Natural killer cell treated with Interleukin-12 subunit alpha and Interleukin-12 subunit beta and Interleukin-15 and Interleukin-18, amount 100 ng/mL, for 72 hours (primary cell): ENCODE measurements at regions not wholly inside any gene's neighbourhood (a gene's known extent, or its start where the extent isn't known, plus 50 kb on each side); places are given as distances from the start of the nearest gene placed in this dataset.

ENCODE experiments used
- ATAC-seq, 2 donors: fragments of 150-1000 bp; cut with Tn5 transposase in 1 of 2; sonication (Bioruptor Pico), chemical (Tn5 transposase) in 1 of 2; 2 replicates each; pipeline ENCODE4 v1.10.0; 2021
- DNase-seq: peaks from one replicate; pipeline ENCODE4 v3.0.0; 2022; ENCODE audit warnings: low spot score
- H3K27ac Mint-ChIP-seq, 2 donors: 1 replicate in 1 of 2; 2 replicates in 1 of 2; pipeline ENCODE4 v1.8.0; 2022; ENCODE audit warnings: mixed read lengths in 2 of 2, mild to moderate bottlenecking in 1 of 2, moderate library complexity in 1 of 2
- H3K27me3 Mint-ChIP-seq, 2 donors: 1 replicate in 1 of 2; 2 replicates in 1 of 2; pipeline ENCODE4 v1.8.0; 2022; ENCODE audit warnings: mixed read lengths in 2 of 2
- H3K36me3 Mint-ChIP-seq: one replicate; pipeline ENCODE4 v1.8.0; 2022; ENCODE audit warnings: mixed read lengths
- H3K4me1 Mint-ChIP-seq, 2 donors: 1 replicate in 1 of 2; 2 replicates in 1 of 2; pipeline ENCODE4 v1.8.0; 2022; ENCODE audit warnings: low read depth in 2 of 2, mixed read lengths in 2 of 2, mild to moderate bottlenecking in 1 of 2
- H3K4me3 Mint-ChIP-seq: one replicate; pipeline ENCODE4 v1.8.0; 2022; ENCODE audit warnings: mixed read lengths
- H3K9me3 Mint-ChIP-seq: 2 replicates; pipeline ENCODE4 v1.8.0; 2022; ENCODE audit warnings: mixed read lengths

DNA sequence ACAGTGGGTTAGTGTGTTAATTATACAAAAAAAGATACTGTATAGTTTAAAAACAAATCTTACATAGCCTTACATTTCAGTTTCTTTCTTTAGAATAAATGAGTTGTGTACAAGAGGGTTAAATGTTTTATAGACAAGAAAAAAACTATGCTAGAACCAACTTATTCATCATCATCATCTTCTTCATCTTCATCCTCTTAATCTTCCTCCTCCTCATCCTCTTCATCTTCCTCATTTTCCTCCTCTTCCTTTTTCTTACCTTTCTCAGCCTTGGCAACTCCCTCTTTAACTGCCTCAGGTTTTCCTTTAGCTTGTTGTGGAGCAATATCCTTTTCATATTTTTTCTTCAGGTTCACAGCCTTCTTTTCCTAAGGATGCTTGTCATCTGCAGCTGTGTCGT is 53.7 kb downstream of the RPS12 start:
- Mint-ChIP-seq H3K4me3 (no peak overlapping the region), H3K9me3 (no peaks in the 10 kb centered on the region), H3K27me3 (peaks cover 15 to 21% of the 10 kb centered on the region in 2 donors), H3K4me1 (no peaks in the 10 kb centered on the region), H3K27ac (no peak overlapping the region), H3K36me3 (no peaks in the 10 kb centered on the region)
- DNase-seq (no peak), ATAC-seq (no peak)

DNA sequence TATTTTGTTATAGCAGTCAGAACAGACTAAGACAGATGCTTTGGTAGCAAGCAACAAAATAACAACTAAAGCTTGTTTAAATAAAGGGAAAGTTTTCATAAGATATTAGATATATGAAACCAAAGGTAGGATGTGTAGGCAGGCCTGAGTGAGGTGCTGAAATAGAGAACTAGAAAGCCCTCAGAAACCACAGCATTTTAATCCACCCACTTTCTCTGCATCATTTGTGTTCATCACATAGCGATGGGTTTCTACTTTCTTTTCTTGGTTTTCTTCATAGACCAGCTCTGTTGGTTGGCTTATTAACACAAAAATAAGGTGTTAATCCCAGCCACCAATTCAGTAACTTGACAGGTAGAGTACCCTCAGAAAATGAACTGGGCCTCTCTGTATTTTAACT is 58.6 kb downstream of the RPS12 start:
- Mint-ChIP-seq H3K36me3 (peaks cover 5% of the 10 kb centered on the region), H3K9me3 (no peaks in the 10 kb centered on the region), H3K27me3 (peaks cover 14 to 27% of the 10 kb centered on the region in 2 donors), H3K27ac (no peak overlapping the region), H3K4me3 (no peak overlapping the region), H3K4me1 (no peaks in the 10 kb centered on the region)
- no peak for ATAC-seq
- DNase-seq: no peak

DNA sequence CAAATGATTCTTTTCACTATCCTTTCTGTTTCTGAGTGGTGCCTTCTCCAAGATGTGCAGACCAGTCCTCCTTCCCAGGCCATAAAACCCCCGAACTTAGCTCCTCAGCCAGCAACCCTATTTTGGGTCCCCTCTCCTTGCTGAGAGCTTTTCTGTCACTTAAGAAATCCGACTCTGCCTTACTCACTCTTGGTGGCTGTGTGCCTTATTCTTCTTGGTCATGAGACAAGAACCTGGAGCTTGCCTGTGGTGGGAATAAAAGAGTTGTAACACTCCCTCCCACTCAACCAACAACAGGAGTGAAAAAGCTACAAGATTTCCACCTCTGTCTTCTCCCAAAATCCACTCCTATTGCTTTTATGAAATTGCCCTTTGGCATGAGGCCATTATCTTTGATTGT is 62.6 kb downstream of the RPS12 start:
- no peak for ATAC-seq
- Mint-ChIP-seq H3K27me3 (peaks cover 6 to 25% of the 10 kb centered on the region in 2 donors), H3K9me3 (no peaks in the 10 kb centered on the region), H3K4me1 (no peaks in the 10 kb centered on the region), H3K36me3 (peaks cover 5% of the 10 kb centered on the region), H3K27ac (no peak overlapping the region), H3K4me3 (no peak overlapping the region)
- no peak for DNase-seq

DNA sequence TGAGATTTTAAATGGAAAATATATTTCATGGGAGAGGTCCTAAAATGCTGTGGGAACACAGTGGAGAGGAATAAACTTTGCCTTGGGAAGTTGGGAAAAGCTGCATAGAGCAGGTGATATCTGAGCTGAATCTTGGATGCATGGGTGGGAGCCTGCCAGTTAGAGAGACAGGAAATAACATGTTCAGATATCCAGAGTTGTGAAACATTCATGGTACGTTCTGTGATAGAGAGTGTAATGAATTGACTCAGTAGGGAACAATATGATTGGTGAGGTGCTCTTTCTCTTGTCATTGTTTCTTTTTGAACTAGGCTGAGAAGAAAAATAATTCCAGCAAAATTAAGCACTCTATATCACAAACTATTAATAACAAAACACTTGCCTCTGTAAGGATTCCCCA is 72.8 kb downstream of the RPS12 start:
- Mint-ChIP-seq H3K36me3 (no peaks in the 10 kb centered on the region), H3K4me1 (no peaks in the 10 kb centered on the region), H3K9me3 (no peaks in the 10 kb centered on the region), H3K27me3 (peaks cover 3 to 14% of the 10 kb centered on the region in 2 donors), H3K4me3 (no peak overlapping the region), H3K27ac (no peak overlapping the region)
- ATAC-seq (peak in 1 of 2 donors; percentile 75), DNase-seq (no peak)

DNA sequence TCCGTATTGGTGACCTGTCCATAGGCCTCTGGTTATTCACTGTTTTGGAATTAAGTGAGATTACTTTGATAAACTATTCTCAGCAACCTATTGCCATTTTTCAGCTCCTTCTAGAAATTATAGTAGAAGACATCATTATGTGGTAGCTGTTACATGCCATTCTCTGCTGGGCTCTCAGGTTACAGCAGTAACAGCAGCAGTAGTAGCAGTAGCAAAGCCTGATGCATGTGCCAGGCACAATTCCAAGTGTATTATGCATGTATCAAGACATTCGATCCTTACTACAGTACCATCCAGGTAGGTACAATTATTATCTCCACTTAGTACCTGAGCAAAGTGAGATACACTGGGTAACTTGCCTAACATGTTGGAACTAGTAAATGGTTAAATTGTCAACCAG is 74.3 kb downstream of the RPS12 start:
- no peaks in the 10 kb centered on the region for H3K4me1 Mint-ChIP-seq
- peaks cover 3 to 14% of the 10 kb centered on the region in 2 donors for H3K27me3 Mint-ChIP-seq
- no peak overlapping the region for H3K27ac Mint-ChIP-seq
- DNase-seq (no peak), ATAC-seq (no peak)
- no peaks in the 10 kb centered on the region for H3K36me3 Mint-ChIP-seq
- H3K9me3 Mint-ChIP-seq: no peaks in the 10 kb centered on the region
- H3K4me3 Mint-ChIP-seq: no peak overlapping the region

DNA sequence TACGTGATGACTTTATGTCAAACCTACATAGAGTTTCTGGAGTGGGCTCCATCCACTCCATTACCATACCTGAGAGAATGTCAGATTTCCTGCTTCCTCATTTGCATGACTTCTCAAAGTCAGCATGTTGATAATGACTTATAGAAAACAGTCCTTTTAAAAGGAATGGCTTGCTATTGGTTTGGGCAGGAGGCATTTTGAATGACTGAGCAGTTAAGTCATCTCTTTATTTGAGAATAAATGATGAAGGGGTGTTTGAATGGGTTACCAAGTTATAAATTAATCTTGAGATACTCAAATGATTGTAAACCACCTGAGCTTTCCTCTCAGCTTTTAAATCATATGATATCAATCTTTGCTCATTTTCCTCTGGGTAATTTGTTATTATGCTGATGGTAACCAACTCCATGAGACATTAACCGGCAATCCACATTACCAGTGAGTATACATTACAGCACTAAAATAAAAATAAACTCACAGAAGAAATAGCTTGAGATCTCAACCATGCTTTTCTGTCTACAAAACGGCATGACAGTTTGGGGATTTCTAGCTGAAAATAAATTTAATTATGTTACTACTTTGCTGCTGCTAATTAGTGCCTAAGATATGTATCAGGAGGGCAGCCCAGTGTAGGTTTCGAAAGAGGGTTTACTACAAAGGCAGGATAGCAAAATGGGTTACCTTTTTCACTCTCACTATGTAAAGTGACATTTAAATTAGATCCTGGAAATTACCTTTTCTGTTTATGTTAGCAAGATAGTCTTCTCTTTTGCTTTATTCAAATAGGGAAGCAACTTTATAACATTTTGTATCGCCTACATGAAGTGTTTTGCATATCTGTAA is 78.8 kb downstream of the RPS12 start:
- no peaks in the 10 kb centered on the region for H3K36me3 Mint-ChIP-seq
- no peaks in the 10 kb centered on the region for H3K9me3 Mint-ChIP-seq
- no peak overlapping the region for H3K27ac Mint-ChIP-seq
- no peak for ATAC-seq
- no peaks in the 10 kb centered on the region for H3K4me1 Mint-ChIP-seq
- DNase-seq: no peak
- peaks cover 2 to 14% of the 10 kb centered on the region in 2 donors for H3K27me3 Mint-ChIP-seq
- H3K4me3 Mint-ChIP-seq: no peak overlapping the region

DNA sequence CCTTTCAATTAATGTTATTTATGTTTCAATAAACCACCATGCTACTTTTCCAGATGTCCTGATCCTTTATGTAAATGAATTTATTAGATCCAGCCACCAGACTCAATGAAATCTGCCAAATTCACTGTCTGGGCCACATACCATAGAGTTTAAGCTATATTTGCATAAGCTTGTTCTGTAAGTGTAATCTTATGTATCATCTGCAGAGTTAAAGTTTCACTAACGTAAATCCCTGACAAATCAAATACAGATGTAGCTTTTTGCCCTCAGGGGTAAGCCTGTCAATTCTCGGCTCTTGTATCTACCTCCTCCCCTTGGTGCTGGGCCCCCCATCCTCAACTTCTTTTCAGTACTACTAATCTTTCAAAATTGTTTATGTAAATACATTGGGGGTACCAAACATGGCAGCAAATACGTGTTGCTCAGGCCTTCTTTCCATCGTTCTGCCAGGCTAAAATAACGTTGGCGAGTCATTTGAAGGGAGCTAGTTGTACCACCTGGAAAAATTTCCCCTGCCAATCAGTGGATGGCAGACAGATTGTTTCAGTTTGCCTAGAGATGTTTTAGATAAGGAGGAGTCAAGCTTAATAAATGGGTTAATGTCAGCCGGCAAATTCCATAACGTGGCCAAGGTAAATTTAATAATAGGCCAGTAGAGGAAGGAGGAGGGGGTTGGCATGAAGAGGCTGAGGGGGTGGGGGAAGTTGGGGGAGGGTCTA is 79.6 kb downstream of the RPS12 start:
- Mint-ChIP-seq H3K36me3 (no peaks in the 10 kb centered on the region), H3K4me1 (no peaks in the 10 kb centered on the region), H3K4me3 (no peak overlapping the region), H3K27me3 (peaks cover 2 to 8% of the 10 kb centered on the region in 2 donors), H3K27ac (no peak overlapping the region), H3K9me3 (no peaks in the 10 kb centered on the region)
- DNase-seq (no peak), ATAC-seq (no peak)

DNA sequence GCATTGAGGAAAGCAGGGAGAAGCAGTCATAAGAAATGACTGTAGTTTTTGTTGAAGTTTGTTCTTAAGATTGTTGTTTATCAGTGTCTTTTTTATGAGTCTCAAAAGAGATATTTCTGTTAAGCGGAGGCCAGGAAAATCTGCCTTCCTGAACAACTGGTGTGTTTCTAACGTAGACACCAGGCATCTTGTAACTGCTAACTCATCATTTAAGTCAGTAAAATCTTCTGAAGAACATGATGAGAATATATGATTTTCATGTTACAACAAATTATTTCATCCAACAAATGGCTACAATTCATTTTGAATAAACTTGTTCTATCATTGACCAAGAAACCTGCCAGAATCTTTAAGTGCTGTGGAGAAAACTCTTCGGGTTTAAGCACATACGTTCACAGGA is 84.0 kb downstream of the RPS12 start:
- no peaks in the 10 kb centered on the region for H3K4me1 Mint-ChIP-seq
- no peak for ATAC-seq
- peaks cover 6 to 13% of the 10 kb centered on the region in 2 donors for H3K27me3 Mint-ChIP-seq
- H3K9me3 Mint-ChIP-seq: no peaks in the 10 kb centered on the region
- no peak overlapping the region for H3K27ac Mint-ChIP-seq
- H3K36me3 Mint-ChIP-seq: no peaks in the 10 kb centered on the region
- no peak overlapping the region for H3K4me3 Mint-ChIP-seq
- no peak for DNase-seq

DNA sequence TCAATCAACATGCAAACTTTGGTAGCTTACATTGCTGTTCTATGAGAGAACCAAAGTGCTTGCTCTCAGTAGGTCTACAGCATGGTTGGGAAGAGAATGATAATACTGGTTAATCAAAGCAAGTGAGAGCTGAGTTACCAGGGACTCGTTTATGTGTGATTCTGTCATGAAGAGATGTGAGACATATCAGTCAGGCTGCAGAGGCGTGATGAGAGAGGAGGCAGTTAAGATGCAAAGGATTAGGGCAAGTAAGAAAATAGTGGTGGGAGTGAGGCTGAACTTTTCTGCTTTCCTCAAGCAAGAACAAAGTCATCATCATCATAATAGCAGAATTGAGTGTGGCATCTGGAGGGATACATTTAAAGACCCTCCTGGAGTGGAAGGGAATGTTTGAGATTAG is 86.5 kb downstream of the RPS12 start:
- DNase-seq: no peak
- no peaks in the 10 kb centered on the region for H3K36me3 Mint-ChIP-seq
- H3K4me1 Mint-ChIP-seq: no peaks in the 10 kb centered on the region
- H3K27me3 Mint-ChIP-seq: peaks cover 6 to 11% of the 10 kb centered on the region in 2 donors
- no peak overlapping the region for H3K4me3 Mint-ChIP-seq
- H3K9me3 Mint-ChIP-seq: peaks cover 3% of the 10 kb centered on the region
- ATAC-seq: no peak
- H3K27ac Mint-ChIP-seq: no peak overlapping the region

DNA sequence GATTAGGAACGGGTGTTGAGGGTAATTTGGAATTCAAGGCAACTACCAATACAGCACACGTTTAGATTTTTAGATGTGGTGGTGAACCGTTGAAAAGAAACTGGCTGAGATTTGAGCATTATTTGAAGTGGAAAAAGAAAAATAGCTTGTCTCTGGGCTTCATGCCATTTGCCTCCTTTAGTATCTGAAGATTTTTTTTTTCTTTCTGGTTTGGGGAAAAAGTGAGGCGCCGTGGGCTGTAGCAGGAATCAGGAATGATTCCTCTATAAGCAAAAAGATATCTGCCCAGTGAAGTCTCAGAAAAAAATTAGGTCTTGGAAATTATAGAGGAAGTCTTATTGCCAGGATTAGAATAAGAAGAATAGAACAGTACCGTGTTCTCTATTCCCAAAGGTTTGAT is 88.5 kb downstream of the RPS12 start:
- Mint-ChIP-seq H3K27ac (no peak overlapping the region), H3K27me3 (peaks cover 6 to 26% of the 10 kb centered on the region in 2 donors), H3K36me3 (no peaks in the 10 kb centered on the region), H3K9me3 (peaks cover 3% of the 10 kb centered on the region), H3K4me1 (no peaks in the 10 kb centered on the region), H3K4me3 (no peak overlapping the region)
- ATAC-seq (no peak), DNase-seq (no peak)

DNA sequence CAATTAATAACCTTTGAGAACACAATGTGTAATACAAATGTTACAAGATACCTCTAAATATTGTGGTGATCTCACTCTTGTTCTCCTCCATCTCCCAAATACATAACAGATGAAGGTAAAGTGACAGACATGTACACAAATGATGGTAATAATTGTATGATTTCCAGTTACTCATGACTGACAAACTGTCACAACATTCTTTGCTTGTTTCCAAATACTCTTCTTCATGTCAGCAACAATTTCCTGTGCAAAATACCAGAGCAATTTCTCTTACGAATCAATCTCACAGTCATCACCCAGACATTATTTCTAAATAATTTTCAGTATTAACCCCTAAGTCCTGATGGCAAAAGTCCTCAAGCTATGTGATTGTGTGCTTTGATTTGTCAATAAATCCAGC is 92.9 kb downstream of the RPS12 start:
- Mint-ChIP-seq H3K4me3 (no peak overlapping the region), H3K36me3 (no peaks in the 10 kb centered on the region), H3K9me3 (peaks cover 3% of the 10 kb centered on the region), H3K4me1 (no peaks in the 10 kb centered on the region), H3K27ac (no peak overlapping the region), H3K27me3 (peaks cover 7 to 42% of the 10 kb centered on the region in 2 donors)
- ATAC-seq (no peak), DNase-seq (no peak)

DNA sequence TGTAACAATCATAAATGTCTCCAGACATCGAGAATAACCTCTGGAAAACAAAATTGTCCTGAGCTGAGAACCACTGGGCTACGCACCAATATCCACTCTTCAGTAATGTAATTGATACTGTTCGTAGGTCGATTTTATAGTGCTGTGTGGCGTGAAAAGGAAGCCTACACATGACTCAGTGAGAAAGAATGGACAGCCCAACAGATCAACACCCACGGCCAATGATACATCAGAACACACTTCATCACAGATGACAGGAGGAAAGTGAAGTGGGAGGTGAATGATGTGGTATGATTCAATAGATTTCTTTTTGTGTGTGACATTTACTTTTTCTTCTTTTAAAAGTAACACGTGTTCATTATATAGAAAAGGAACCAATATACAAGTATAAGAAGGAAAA is 93.5 kb downstream of the RPS12 start:
- DNase-seq (no peak), ATAC-seq (no peak)
- Mint-ChIP-seq H3K9me3 (peaks cover 3% of the 10 kb centered on the region), H3K4me3 (no peak overlapping the region), H3K27ac (no peak overlapping the region), H3K36me3 (no peaks in the 10 kb centered on the region), H3K27me3 (peaks cover 7 to 37% of the 10 kb centered on the region in 2 donors), H3K4me1 (no peaks in the 10 kb centered on the region)

DNA sequence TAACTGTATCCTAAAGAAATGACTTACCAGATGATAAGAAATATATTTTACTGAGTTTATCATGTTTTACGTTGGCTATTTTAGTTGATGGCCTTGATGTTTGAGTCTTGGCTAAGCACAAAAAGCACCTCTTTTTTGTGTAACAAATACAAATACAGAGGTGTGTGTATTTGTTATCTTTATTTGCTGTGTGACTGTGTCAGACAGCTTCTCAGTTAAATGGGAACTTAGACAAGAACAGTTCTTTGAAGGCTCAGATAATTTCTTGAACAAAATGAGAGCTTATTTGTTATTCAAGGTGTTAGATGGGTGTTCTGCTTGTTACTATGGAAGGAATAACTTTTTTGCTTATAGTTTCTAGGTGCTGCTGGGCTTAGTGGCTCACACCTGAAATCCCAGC is 95.4 kb downstream of the RPS12 start:
- ATAC-seq: no peak
- Mint-ChIP-seq H3K4me3 (no peak overlapping the region), H3K27ac (no peak overlapping the region), H3K9me3 (peaks cover 3% of the 10 kb centered on the region), H3K36me3 (no peaks in the 10 kb centered on the region), H3K27me3 (peaks cover 5 to 37% of the 10 kb centered on the region in 2 donors), H3K4me1 (no peaks in the 10 kb centered on the region)
- no peak for DNase-seq

DNA sequence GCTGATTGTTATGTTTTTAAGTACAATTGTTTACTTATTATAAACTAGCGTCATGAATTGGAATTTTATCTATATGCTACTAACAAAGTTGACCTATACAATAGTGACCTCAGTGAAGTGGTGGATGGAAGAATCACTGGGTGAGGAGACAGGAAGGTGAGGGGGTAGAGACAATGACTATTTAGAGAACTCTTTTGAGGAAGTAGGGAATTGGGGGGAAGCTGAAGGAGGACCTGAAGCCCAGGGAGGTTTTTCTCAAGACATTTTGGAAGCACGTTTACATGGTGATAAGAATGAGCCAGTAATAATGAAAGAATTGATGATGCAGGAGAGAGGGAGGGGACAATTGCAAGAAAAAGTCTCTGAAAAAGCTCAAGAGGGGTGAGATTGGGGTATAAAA is 96.4 kb downstream of the RPS12 start:
- Mint-ChIP-seq H3K4me1 (no peaks in the 10 kb centered on the region), H3K9me3 (no peaks in the 10 kb centered on the region), H3K36me3 (no peaks in the 10 kb centered on the region), H3K27me3 (peaks cover 5 to 39% of the 10 kb centered on the region in 2 donors), H3K27ac (no peak overlapping the region), H3K4me3 (no peak overlapping the region)
- no peak for ATAC-seq
- DNase-seq: no peak
